NCI-H446 (cell line): ENCODE measurements at regions not wholly inside any gene's neighbourhood (a gene's known extent, or its start where the extent isn't known, plus 50 kb on each side); places are given as distances from the start of the nearest gene placed in this dataset.
"Not testable (repeated sequence)": the region's sequence is repeated elsewhere in the genome, so short reads cannot be mapped to it uniquely, and the experiment has no call there.

ENCODE experiments used
- DNase-seq, 2 experiments: peaks; one replicate each; lab custom pipeline; 2025; lab: John Stamatoyannopoulos, UW

- no peak for DNase-seq
Observed at GRCh38 chr2:57597940-57598339, 448.7 kb upstream of the VRK2 start.

GRCh38 chr2:57598551-57598950 is 448.1 kb upstream of the VRK2 start:
- DNase-seq: no peak

- DNase-seq: no peak
Observed at GRCh38 chr2:57602733-57603132, 443.9 kb upstream of the VRK2 start.

DNA sequence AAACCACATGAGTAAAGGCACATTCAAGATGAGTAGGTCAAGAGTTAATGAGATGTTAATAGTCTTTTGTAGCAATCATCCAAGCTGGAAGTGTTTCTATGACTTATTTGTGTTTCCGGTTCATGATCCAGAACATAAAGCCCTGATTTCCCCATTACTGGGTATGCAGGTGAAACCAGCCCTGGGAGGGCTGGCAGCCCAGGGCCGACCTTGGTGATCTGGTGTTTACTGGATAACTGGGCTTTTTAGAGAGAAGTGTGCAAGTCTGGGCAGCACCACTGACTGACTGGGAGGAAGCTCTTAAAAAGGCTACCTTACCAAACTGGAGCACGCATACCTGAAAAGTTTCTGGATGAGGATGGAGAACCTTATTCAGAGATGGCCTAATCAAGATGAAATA is 431.6 kb upstream of the VRK2 start:
- DNase-seq: no peak

DNA sequence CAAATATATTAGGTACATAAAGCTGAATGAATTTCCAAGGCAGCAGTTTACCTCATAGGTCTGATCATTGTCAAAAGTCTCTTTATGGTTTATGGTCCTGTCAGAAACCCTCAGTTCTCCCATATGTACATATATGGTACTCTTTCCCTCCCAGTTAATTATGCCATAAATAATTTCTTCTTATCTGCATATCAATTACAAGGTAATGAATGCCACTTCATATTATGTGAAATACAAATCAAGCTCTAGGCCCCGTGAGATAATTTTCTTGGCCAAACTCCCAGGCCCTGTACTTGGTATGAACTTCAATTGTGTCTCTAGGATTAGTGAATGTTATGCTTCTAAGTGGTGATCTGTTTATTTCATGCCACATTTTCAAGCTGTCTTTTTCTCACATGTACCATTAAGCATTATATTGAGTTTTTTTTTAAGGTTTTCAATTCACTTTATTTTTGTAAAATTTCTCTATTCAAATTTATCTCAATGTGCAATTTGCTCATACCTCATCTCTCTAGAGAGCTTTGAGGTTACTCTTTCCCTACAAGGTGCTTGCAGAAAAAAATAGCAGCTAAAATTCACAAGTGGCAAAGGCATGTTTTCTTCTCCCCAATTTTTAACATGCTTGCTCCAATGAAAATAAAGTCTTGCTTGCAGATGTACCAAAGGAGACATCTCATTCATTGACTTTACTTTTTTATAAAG is 430.6 kb upstream of the VRK2 start:
- peak; percentile 12 to 13 for DNase-seq

- DNase-seq: no peak
Observed at GRCh38 chr2:57617318-57617717, 429.3 kb upstream of the VRK2 start.

- peak in 1 of 2 experiments; percentile 45 for DNase-seq
Observed at GRCh38 chr2:57621122-57621663, 425.4 kb upstream of the VRK2 start.

- DNase-seq: no peak
Observed at GRCh38 chr2:57622009-57622408, 424.6 kb upstream of the VRK2 start.

DNA sequence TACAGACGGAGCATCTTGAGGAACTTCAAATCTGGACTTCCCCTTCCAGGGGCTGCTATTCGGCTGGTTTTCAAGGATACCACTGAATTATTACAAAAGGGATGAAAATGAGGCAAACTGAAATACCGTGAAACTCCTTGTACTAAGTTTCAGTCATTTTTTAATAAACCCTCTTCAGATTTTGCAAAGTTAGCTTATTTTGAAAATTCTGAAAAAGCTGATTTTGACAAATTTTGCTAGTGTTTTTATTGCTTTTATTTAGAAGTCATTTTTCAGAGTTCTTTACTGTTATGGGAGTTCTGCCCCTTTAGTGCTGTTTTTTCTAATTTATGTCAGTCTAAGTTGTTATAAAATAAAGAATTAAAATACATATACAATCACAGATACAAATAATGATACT is 390.4 kb upstream of the VRK2 start:
- no peak for DNase-seq

DNA sequence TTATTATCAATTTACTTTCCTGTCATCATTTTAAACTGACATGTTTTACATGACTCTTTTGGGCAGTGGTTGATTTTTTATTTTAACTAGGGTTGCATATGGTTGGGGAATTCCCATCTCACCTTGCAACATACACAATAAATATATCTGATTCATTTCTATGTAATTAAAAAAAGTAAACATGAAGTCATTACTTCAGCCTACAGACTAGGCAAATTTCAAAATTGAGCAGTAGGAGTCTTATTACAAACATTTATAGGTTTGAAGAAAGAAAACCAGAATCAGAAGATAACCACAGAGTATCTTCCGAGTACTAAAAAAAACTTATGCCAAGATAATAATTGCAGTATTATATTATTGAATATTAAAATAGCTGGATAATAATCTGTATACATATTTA is 377.0 kb upstream of the VRK2 start:
- DNase-seq: no peak

DNA sequence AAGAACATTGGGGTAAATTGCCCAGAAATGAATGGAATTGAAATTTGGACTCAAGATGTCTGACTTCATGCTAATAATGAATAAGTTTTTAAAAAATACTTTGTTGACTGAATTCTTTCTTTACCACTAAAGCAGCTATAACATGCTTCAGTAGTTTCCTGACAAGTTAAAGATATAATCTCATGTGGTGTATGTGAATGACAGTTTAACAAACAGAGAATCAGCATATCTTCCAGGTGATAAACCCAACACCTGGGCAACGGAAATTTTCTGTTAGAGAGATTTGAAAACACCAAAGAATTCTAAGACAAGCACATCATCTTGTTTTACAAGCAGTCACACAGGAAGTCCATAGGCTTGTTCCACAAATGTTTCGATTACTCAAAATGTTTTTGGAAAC is 372.6 kb upstream of the VRK2 start:
- no peak for DNase-seq

DNA sequence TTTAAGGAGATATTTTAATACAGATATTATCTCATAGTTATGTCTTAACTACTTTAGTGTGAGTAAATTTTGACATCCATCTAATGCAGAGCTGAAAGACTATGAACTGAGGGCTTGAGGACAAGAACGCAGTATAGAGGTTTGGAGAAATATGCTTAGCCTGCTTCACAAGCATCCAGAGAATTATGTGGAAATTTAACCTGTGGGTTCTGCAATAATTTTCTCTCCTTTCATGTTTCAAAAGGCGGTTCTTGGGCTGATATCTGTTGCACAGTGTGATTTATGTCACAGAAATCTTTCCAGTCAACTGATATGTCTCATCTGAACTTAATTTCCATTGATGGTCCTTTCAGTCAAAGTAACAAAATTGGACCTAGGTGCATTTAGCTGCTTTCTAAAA is 371.9 kb upstream of the VRK2 start:
- DNase-seq: no peak

DNA sequence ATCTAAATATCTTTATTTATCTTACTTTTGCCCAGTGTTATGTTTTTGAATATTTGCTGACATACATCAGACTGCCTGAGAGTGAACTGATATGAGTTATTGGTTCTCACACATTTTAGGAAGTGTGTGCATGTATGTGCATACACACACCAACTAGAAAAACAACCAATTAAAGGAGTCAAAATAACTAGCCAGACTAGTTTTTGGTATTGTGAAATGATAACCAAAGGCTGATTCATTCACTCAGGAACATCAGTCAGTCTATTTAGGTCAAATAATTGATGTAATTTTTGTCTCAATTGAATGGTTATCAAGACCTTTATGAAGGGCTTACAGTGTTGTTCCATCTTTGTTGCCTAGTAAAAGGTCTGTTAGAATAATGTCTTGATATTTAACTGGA is 369.3 kb upstream of the VRK2 start:
- no peak for DNase-seq

GRCh38 chr2:57681650-57682049 is 365.0 kb upstream of the VRK2 start:
- DNase-seq: no peak

- DNase-seq: no peak
Observed at GRCh38 chr2:57685032-57685431, 361.6 kb upstream of the VRK2 start.

DNA sequence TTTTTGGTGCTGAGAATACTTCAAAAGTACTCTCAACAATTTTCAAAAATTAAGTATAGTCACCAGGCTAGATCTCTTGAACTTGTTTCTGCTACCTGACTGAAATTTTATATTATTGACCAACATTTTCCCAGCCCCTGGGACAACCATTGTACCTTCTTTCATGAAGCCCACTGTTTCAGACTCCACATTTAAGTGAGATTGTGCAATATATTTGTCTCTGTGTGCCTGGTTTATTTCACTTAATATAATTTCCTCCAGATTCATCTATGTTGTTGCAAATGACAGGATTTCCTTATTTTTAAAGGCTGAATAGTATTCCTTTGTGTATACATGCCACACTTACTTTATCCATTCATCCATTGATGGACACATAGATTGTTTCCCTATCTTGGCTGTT is 354.2 kb upstream of the VRK2 start:
- DNase-seq: no peak

DNA sequence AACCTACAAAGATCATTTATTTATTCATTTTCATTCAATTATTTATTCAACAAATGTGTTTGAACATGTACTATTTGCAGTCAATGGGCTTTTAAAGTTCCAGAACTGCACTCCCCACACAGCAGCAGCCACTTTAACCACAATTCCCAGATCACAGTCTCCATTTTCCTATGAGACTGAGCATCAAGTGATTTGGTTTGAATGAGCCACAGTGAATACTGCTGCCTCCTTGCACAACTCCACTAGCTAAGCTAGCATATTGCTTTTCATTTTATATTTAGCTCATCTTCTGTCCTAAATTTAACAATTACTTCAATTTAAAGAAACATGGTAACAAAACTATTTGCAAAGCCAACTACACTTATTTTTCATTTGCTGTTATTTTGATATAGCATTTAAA is 353.4 kb upstream of the VRK2 start:
- no peak for DNase-seq

DNA sequence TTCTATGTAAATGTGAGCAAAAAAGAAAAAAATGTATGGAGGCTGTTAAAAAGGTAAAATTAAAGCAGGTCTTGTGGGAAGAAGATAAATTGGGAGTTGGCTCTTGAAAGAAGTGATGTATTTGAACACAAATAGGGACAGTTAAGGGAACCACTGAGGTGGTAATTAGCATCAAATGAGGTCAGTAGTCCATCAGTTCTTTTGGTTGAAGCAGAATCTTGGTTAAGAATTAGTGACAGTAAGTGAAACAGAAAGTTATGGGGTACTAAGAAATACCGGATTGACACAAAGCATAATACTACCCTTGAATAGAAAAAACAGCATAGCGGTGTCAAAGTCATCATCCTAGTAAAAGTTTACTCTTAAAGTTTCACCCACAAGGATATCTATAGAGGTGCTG is 352.6 kb upstream of the VRK2 start:
- no peak for DNase-seq

- DNase-seq: peak in 1 of 2 experiments; percentile 17
Observed at GRCh38 chr2:57696016-57696415, 350.6 kb upstream of the VRK2 start.

DNA sequence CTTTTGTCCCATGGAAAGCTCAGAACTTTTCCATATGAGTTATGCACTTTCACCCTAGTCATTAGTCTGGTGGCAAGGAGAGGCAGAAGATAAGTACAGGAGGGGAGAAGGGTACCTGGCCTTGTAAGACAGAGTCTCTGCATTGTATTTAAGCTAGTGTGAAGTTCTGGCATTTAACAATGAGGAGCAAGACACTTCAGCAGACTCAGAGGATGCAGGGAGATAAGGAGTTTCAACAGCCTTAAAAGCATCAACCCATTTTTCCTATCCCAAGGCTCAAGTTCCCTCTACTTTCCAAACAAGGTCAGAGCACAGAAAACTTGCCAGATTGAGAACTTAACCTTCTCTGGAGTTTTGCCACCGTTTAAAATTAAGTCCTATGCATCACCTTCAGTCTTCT is 348.2 kb upstream of the VRK2 start:
- DNase-seq: no peak

GRCh38 chr2:57698935-57699449 is 347.6 kb upstream of the VRK2 start:
- no peak for DNase-seq

- DNase-seq: no peak
Observed at GRCh38 chr2:57701391-57701791, 345.2 kb upstream of the VRK2 start.

- DNase-seq: no peak
Observed at GRCh38 chr2:57703407-57703806, 343.2 kb upstream of the VRK2 start.

GRCh38 chr2:57707794-57708193 is 338.8 kb upstream of the VRK2 start:
- DNase-seq: not testable (repeated sequence)
